Parathyroid adenoma (tissue), 2 donors: ENCODE measurements at regions not wholly inside any gene's neighbourhood (a gene's known extent, or its start where the extent isn't known, plus 50 kb on each side); places are given as distances from the start of the nearest gene placed in this dataset.

Source experiments
- H2AFZ ChIP-seq: fragments of 300-600 bp; sonication (generic); one replicate; pipeline ENCODE4 v1.7.0; 2017; ENCODE audit warnings: antibody characterized with exemption, mild to moderate bottlenecking
- H3K27ac ChIP-seq: fragments of 300-600 bp; sonication (generic); one replicate; pipeline ENCODE4 v1.7.0; 2017
- H3K27me3 ChIP-seq: fragments of 300-600 bp; sonication (generic); one replicate; pipeline ENCODE4 v1.7.0; 2017; ENCODE audit warnings: low read length; ENCODE audit not compliant: control insufficient read depth, insufficient read depth
- H3K36me3 ChIP-seq: fragments of 300-600 bp; sonication (generic); one replicate; pipeline ENCODE4 v1.7.0; 2017; ENCODE audit warnings: low read length; ENCODE audit not compliant: control insufficient read depth, insufficient read depth
- H3K4me1 ChIP-seq: fragments of 300-600 bp; sonication (generic); one replicate; pipeline ENCODE4 v1.7.0; 2017; ENCODE audit warnings: control low read depth
- H3K4me2 ChIP-seq: fragments of 300-600 bp; sonication (generic); one replicate; pipeline ENCODE4 v1.7.0; 2017; ENCODE audit warnings: low read length
- H3K4me3 ChIP-seq: fragments of 300-600 bp; sonication (generic); one replicate; pipeline ENCODE4 v1.7.0; 2017; ENCODE audit warnings: low read depth, low read length
- H3K79me2 ChIP-seq: fragments of 300-600 bp; sonication (generic); one replicate; pipeline ENCODE4 v1.7.0; 2017; ENCODE audit warnings: control low read depth
- H3K9ac ChIP-seq: fragments of 300-600 bp; sonication (generic); one replicate; pipeline ENCODE4 v1.7.0; 2017; ENCODE audit warnings: mild to moderate bottlenecking
- H3K9me3 ChIP-seq: fragments of 300-600 bp; sonication (generic); one replicate; pipeline ENCODE4 v1.7.0; 2017; ENCODE audit warnings: low read length; ENCODE audit not compliant: control insufficient read depth
- CTCF ChIP-seq: fragments of 300-600 bp; sonication (generic); IDR thresholded peaks from one replicate; pipeline ENCODE4 v1.7.0; 2017; ENCODE audit warnings: antibody characterized with exemption, mild to moderate bottlenecking
- donor health status: primary hyperparathyroidism.

GRCh38 chr17:79179334-79179733, 104.7 kb downstream of the ENGASE start:
- no peaks in the 10 kb centered on the region for H3K27me3 ChIP-seq
- no peaks in the 10 kb centered on the region for H3K36me3 ChIP-seq
- H3K4me3 ChIP-seq = no peak overlapping the region
- H3K4me1 ChIP-seq = no peaks in the 10 kb centered on the region
- no peak overlapping the region for H3K27ac ChIP-seq
- no peak overlapping the region for H3K9ac ChIP-seq
- H3K4me2 ChIP-seq = no peak overlapping the region
- TF ChIP-seq CTCF = no peak
- H3K9me3 ChIP-seq = no peaks in the 10 kb centered on the region
- H3K79me2 ChIP-seq = no peaks in the 10 kb centered on the region
- H2AFZ ChIP-seq = no peak overlapping the region

- Histone ChIP-seq H2AFZ (no peak overlapping the region), H3K4me2 (no peak overlapping the region), H3K4me3 (no peak overlapping the region), H3K9ac (no peak overlapping the region), H3K27ac (no peak overlapping the region), H3K4me1 (no peaks in the 10 kb centered on the region), H3K36me3 (no peaks in the 10 kb centered on the region), H3K9me3 (no peaks in the 10 kb centered on the region), H3K79me2 (no peaks in the 10 kb centered on the region), H3K27me3 (no peaks in the 10 kb centered on the region)
- no peak for TF ChIP-seq CTCF
These were observed 103.3 kb downstream of the ENGASE start for GRCh38 chr17:79177877-79178276.

- Histone ChIP-seq H3K4me1 (no peaks in the 10 kb centered on the region), H3K27me3 (no peaks in the 10 kb centered on the region), H3K27ac (no peak overlapping the region)
These were observed 102.4 kb downstream of the ENGASE start for GRCh38 chr17:79176792-79177601.

GRCh38 chr17:79174905-79175856, 100.6 kb downstream of the ENGASE start:
- no peak overlapping the region for H2AFZ ChIP-seq
- no peaks in the 10 kb centered on the region for H3K9me3 ChIP-seq
- no peaks in the 10 kb centered on the region for H3K36me3 ChIP-seq
- no peak overlapping the region for H3K27ac ChIP-seq
- no peaks in the 10 kb centered on the region for H3K4me1 ChIP-seq
- TF ChIP-seq CTCF = no peak
- H3K27me3 ChIP-seq = no peaks in the 10 kb centered on the region
- H3K4me3 ChIP-seq = no peak overlapping the region
- H3K79me2 ChIP-seq = no peaks in the 10 kb centered on the region
- no peak overlapping the region for H3K4me2 ChIP-seq
- H3K9ac ChIP-seq = no peak overlapping the region

More at GRCh38 chr17:79176792-79177601, 102.4 kb downstream of the ENGASE start:
- Histone ChIP-seq H3K4me2 (no peak overlapping the region), H3K9ac (no peak overlapping the region), H3K9me3 (no peaks in the 10 kb centered on the region), H3K79me2 (no peaks in the 10 kb centered on the region), H3K4me3 (no peak overlapping the region), H2AFZ (no peak overlapping the region), H3K36me3 (no peaks in the 10 kb centered on the region)
- TF ChIP-seq CTCF = no peak
